PFSK-1 (cell line): ENCODE measurements at regions not wholly inside any gene's neighbourhood (a gene's known extent, or its start where the extent isn't known, plus 50 kb on each side); places are given as distances from the start of the nearest gene placed in this dataset.

Experiments
- FOXP2 ChIP-seq: optimal IDR thresholded peaks from 2 replicates; pipeline ENCODE3; 2011; ENCODE audit warnings: borderline replicate concordance, control low read depth, inconsistent platforms; ENCODE audit not compliant: insufficient read depth; ENCODE audit errors: extremely low read length, extremely low read depth
- POLR2AphosphoS5 ChIP-seq: IDR thresholded peaks from 2 replicates; pipeline ENCODE4 v1.6.1; 2012; ENCODE audit warnings: low read depth, mild to moderate bottlenecking, control low read depth, low read length, moderate library complexity
- REST ChIP-seq, 2 experiments: IDR thresholded peaks; 2 replicates each; pipeline versions ENCODE4 v1.6.1 to v1.8.0; 2011 to 2012; ENCODE audit warnings: low read depth in 2 of 2, low read length in 2 of 2, control low read depth in 1 of 2, inconsistent platforms in 1 of 2, mild to moderate bottlenecking in 1 of 2, moderate library complexity in 1 of 2; ENCODE audit not compliant: insufficient read depth in 1 of 2
- SIN3A ChIP-seq: IDR thresholded peaks from 2 replicates; pipeline ENCODE4 v1.6.1; 2012; ENCODE audit warnings: mild to moderate bottlenecking, low read length, moderate library complexity, borderline replicate concordance; ENCODE audit not compliant: insufficient read depth
- TAF1 ChIP-seq: IDR thresholded peaks from 2 replicates; pipeline ENCODE4 v1.6.1; 2012; ENCODE audit warnings: low read length, control low read depth, borderline replicate concordance; ENCODE audit not compliant: insufficient read depth

GRCh38 chr5:93681432-93681831, 60.0 kb downstream of the POU5F2 start:
- TF ChIP-seq REST (IDR thresholded peaks at IDR 0.05; ENCODE audit: insufficient read depth in 1 of 2, low read depth in 2 of 2, low read length in 2 of 2) (no peak), POLR2AphosphoS5 (no peak), TAF1 (no peak), SIN3A (no peak), FOXP2 (no peak)

GRCh38 chr5:93677359-93677891, 64.0 kb downstream of the POU5F2 start:
- TF ChIP-seq REST (IDR thresholded peaks at IDR 0.05; ENCODE audit: insufficient read depth in 1 of 2, low read depth in 2 of 2, low read length in 2 of 2), result no peak
- TF ChIP-seq FOXP2, result peak; percentile 41
- TF ChIP-seq SIN3A, result peak; percentile 80; the same call in 1 of the 2 replicates

- TF ChIP-seq FOXP2 (no peak), SIN3A (no peak), POLR2AphosphoS5 (no peak), TAF1 (no peak), REST (IDR thresholded peaks at IDR 0.05; ENCODE audit: insufficient read depth in 1 of 2, low read depth in 2 of 2, low read length in 2 of 2) (no peak)
Measured at GRCh38 chr5:93676704-93677103, 64.7 kb downstream of the POU5F2 start.

- no peak for TF ChIP-seq FOXP2
- no peak for TF ChIP-seq REST (IDR thresholded peaks at IDR 0.05; ENCODE audit: insufficient read depth in 1 of 2, low read depth in 2 of 2, low read length in 2 of 2)
- TF ChIP-seq SIN3A, result no peak
- no peak for TF ChIP-seq POLR2AphosphoS5
- TF ChIP-seq TAF1, result no peak
Measured at GRCh38 chr5:93675460-93676450, 65.6 kb downstream of the POU5F2 start.
